ENCODE measurements at regions not wholly inside any gene's neighbourhood (a gene's known extent, or its start where the extent isn't known, plus 50 kb on each side); places are given as distances from the start of the nearest gene placed in this dataset.

GRCh38 chr9:2985343-2985742 lies 141.4 kb upstream of the PUM3 start:
- POLR2A ChIA-PET = interaction anchor here (0.8 kb wide), 1 partner anchor 141 kb away, joined by 3 read pairs; no protein-coding TSS in a partner anchor

GRCh38 chr9:2984491-2984890 lies 140.6 kb upstream of the PUM3 start:
- Histone ChIP-seq H3K4me1 (ENCODE audit: control insufficient read depth, insufficient read depth, low read length) (no peaks in the 10 kb centered on the region), H3K4me3 (ENCODE audit: low read depth, low read length) (no peak overlapping the region), H3K9me3 (ENCODE audit: control insufficient read depth, insufficient read depth, low read depth, low read length) (no peaks in the 10 kb centered on the region), H3K36me3 (ENCODE audit: control insufficient read depth in 2 of 2, insufficient read depth in 1 of 2, low read length in 2 of 2) (no peaks in the 10 kb centered on the region), H3K27ac (ENCODE audit: extremely low read depth, low read depth, low read length) (no peak overlapping the region)
- TF ChIP-seq ZNF280D (tag by site-specific recombination; IDR thresholded peaks at IDR 0.05) = no peak
- TF ChIP-seq SALL2 (tag by site-specific recombination; IDR thresholded peaks at IDR 0.05; ENCODE audit: borderline replicate concordance) = no peak
- no peak for TF ChIP-seq ZNF223 (tag by site-specific recombination; IDR thresholded peaks at IDR 0.05)
- no peak for TF ChIP-seq ZSCAN30 (tag by site-specific recombination; IDR thresholded peaks at IDR 0.05)
- no peak for TF ChIP-seq ZNF26 (tag by site-specific recombination; IDR thresholded peaks at IDR 0.05)
- TF ChIP-seq ZNF514 (tag by site-specific recombination; IDR thresholded peaks at IDR 0.05) = no peak
- TF ChIP-seq HOXC10 (CRISPR knock-in tag; IDR thresholded peaks at IDR 0.05) = no peak
- TF ChIP-seq ZNF600 (tag by site-specific recombination; IDR thresholded peaks at IDR 0.05) = no peak
- TF ChIP-seq ZNF830 (tag by site-specific recombination; IDR thresholded peaks at IDR 0.05; ENCODE audit: low read depth) = no peak
- no peak for TF ChIP-seq ZNF174 (tag by site-specific recombination; IDR thresholded peaks at IDR 0.05)
- ChIA-PET CTCF (interaction anchor here (0.6 kb wide), 1 partner anchor 126 kb away, joined by 3 read pairs; no protein-coding TSS in a partner anchor), POLR2A (interaction anchor here (0.8 kb wide), 1 partner anchor 140 kb away, joined by 3 read pairs; no protein-coding TSS in a partner anchor)

More at GRCh38 chr9:2985343-2985742, 141.4 kb upstream of the PUM3 start:
- H3K4me3 ChIP-seq (ENCODE audit: low read depth, low read length) = no peak overlapping the region
- H3K9me3 ChIP-seq (ENCODE audit: control insufficient read depth, insufficient read depth, low read depth, low read length) = no peaks in the 10 kb centered on the region
- CTCF ChIA-PET = no interaction called here
- no peak for TF ChIP-seq ZNF560 (tag by site-specific recombination; IDR thresholded peaks at IDR 0.05; ENCODE audit: borderline replicate concordance)
- no peak for TF ChIP-seq ZNF341 (tag by site-specific recombination; IDR thresholded peaks at IDR 0.05; ENCODE audit: low read depth)
- TF ChIP-seq ZNF768 (tag by site-specific recombination; IDR thresholded peaks at IDR 0.05) = no peak
- TF ChIP-seq ZBTB26 (tag by site-specific recombination; optimal IDR thresholded peaks at IDR 0.05) = no peak
- TF ChIP-seq ZBTB7A (tag by site-specific recombination; IDR thresholded peaks at IDR 0.05; ENCODE audit: low read depth) = no peak
- TF ChIP-seq ZFP37 (tag by site-specific recombination; IDR thresholded peaks at IDR 0.05) = no peak
- TF ChIP-seq ZNF513 (tag by site-specific recombination; IDR thresholded peaks at IDR 0.05) = no peak
- TF ChIP-seq ZNF777 (tag by site-specific recombination; IDR thresholded peaks at IDR 0.05; ENCODE audit: borderline replicate concordance) = no peak
- no peak for TF ChIP-seq ZNF391 (tag by site-specific recombination; IDR thresholded peaks at IDR 0.05; ENCODE audit: borderline replicate concordance, low read depth)
- no peak for TF ChIP-seq HIC1 (tag by site-specific recombination; IDR thresholded peaks at IDR 0.05)
- no peak for TF ChIP-seq ZNF266 (tag by site-specific recombination; IDR thresholded peaks at IDR 0.05; ENCODE audit: low read depth)
- TF ChIP-seq ZEB2 (tag by site-specific recombination; IDR thresholded peaks at IDR 0.05) = no peak
- no peak for TF ChIP-seq ZBTB21 (tag by site-specific recombination; IDR thresholded peaks at IDR 0.05)
- no peak for TF ChIP-seq ZNF555 (tag by site-specific recombination; conservative IDR thresholded peaks at IDR 0.05)
- no peaks in the 10 kb centered on the region for H3K4me1 ChIP-seq (ENCODE audit: control insufficient read depth, insufficient read depth, low read length)
- no peak overlapping the region for H3K27ac ChIP-seq (ENCODE audit: extremely low read depth, low read depth, low read length)
- H3K36me3 ChIP-seq (ENCODE audit: control insufficient read depth in 2 of 2, insufficient read depth in 1 of 2, low read length in 2 of 2) = no peaks in the 10 kb centered on the region

Measured in HEK293 (cell line).